Nephron (organoid): ENCODE measurements at regions not wholly inside any gene's neighbourhood (a gene's known extent, or its start where the extent isn't known, plus 50 kb on each side); places are given as distances from the start of the nearest gene placed in this dataset.
"Not testable (repeated sequence)": the region's sequence is repeated elsewhere in the genome, so short reads cannot be mapped to it uniquely, and the experiment has no call there.

ENCODE experiments used
- H3K27ac Mint-ChIP-seq, 3 experiments: 2 replicates each; pipeline ENCODE4 v1.8.0; 2020; ENCODE audit warnings: mixed read lengths in 3 of 3, mild to moderate bottlenecking in 2 of 3, moderate library complexity in 1 of 3
- H3K27me3 Mint-ChIP-seq: 2 replicates; pipeline ENCODE4 v1.8.0; 2021; ENCODE audit warnings: low read depth, mild to moderate bottlenecking, moderate library complexity, mixed read lengths
- H3K36me3 Mint-ChIP-seq: 2 replicates; pipeline ENCODE4 v1.8.0; 2020; ENCODE audit warnings: low read depth, mixed read lengths
- H3K4me1 Mint-ChIP-seq: 2 replicates; pipeline ENCODE4 v1.8.0; 2020; ENCODE audit warnings: mixed read lengths
- H3K4me3 Mint-ChIP-seq, 3 experiments: 2 replicates each; pipeline ENCODE4 v1.8.0; 2020; ENCODE audit warnings: mild to moderate bottlenecking in 3 of 3, mixed read lengths in 3 of 3, moderate library complexity in 2 of 3
- H3K9me3 Mint-ChIP-seq: 2 replicates; pipeline ENCODE4 v1.8.0; 2020; ENCODE audit warnings: mixed read lengths
- TF ChIP-seq, protein P1 (sequence below), 3 experiments: fragments of 200-600 bp; sonication (generic); IDR thresholded peaks; one replicate each; pipeline ENCODE4 v1.5.0; 2021; ENCODE audit warnings: antibody characterized with exemption in 3 of 3; ENCODE audit not compliant: unreplicated experiment in 3 of 3

DNA sequence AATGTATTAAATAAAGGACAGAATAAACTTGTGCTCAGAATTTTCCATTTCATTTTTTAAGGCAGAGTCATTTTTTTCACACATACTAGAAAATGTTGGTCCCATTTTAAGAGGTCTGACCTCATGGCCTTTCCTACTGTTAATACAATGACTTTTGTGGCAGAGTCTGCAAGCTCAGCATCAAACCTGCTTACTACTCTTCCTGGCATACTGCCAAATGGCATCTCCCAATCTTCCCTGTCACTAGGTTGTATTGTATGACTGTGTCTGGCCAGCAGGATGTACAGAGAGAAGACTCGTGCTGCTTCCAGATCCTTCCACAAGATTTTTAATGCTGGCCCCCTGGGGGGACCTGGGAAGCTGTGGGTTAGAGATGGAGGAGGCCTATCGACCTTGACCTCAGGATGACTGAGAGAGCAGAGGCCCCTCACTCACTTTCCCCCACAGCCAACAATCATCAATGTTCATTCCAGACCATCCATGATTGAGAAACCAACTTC lies 64.7 kb downstream of the BARX1 start:
- Mint-ChIP-seq H3K36me3 (no peaks in the 10 kb centered on the region), H3K27ac (no peak overlapping the region), H3K4me3 (no peak overlapping the region), H3K4me1 (no peaks in the 10 kb centered on the region), H3K27me3 (peaks cover 10% of the 10 kb centered on the region), H3K9me3 (peaks cover 27% of the 10 kb centered on the region)
- TF ChIP-seq, protein P1, sequence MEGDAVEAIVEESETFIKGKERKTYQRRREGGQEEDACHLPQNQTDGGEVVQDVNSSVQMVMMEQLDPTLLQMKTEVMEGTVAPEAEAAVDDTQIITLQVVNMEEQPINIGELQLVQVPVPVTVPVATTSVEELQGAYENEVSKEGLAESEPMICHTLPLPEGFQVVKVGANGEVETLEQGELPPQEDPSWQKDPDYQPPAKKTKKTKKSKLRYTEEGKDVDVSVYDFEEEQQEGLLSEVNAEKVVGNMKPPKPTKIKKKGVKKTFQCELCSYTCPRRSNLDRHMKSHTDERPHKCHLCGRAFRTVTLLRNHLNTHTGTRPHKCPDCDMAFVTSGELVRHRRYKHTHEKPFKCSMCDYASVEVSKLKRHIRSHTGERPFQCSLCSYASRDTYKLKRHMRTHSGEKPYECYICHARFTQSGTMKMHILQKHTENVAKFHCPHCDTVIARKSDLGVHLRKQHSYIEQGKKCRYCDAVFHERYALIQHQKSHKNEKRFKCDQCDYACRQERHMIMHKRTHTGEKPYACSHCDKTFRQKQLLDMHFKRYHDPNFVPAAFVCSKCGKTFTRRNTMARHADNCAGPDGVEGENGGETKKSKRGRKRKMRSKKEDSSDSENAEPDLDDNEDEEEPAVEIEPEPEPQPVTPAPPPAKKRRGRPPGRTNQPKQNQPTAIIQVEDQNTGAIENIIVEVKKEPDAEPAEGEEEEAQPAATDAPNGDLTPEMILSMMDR (IDR thresholded peaks at IDR 0.05; ENCODE audit: unreplicated experiment in 3 of 3): no peak

GRCh38 chr9:93886911-93887310 lies 68.2 kb downstream of the BARX1 start:
- Mint-ChIP-seq H3K36me3 (no peaks in the 10 kb centered on the region), H3K27me3 (peaks cover 4% of the 10 kb centered on the region), H3K4me3 (no peak overlapping the region), H3K27ac (no peak overlapping the region), H3K4me1 (no peaks in the 10 kb centered on the region), H3K9me3 (peaks cover 17% of the 10 kb centered on the region)
- TF ChIP-seq, protein P1 (IDR thresholded peaks at IDR 0.05; ENCODE audit: unreplicated experiment in 3 of 3): no peak

GRCh38 chr9:93884808-93885207 lies 70.3 kb downstream of the BARX1 start:
- H3K4me3 Mint-ChIP-seq: no peak overlapping the region
- no peak overlapping the region for H3K27ac Mint-ChIP-seq
- peaks cover 4% of the 10 kb centered on the region for H3K27me3 Mint-ChIP-seq
- TF ChIP-seq, protein P1 (IDR thresholded peaks at IDR 0.05; ENCODE audit: unreplicated experiment in 3 of 3): no peak
- no peaks in the 10 kb centered on the region for H3K4me1 Mint-ChIP-seq
- no peaks in the 10 kb centered on the region for H3K36me3 Mint-ChIP-seq
- H3K9me3 Mint-ChIP-seq: peaks cover 14% of the 10 kb centered on the region

DNA sequence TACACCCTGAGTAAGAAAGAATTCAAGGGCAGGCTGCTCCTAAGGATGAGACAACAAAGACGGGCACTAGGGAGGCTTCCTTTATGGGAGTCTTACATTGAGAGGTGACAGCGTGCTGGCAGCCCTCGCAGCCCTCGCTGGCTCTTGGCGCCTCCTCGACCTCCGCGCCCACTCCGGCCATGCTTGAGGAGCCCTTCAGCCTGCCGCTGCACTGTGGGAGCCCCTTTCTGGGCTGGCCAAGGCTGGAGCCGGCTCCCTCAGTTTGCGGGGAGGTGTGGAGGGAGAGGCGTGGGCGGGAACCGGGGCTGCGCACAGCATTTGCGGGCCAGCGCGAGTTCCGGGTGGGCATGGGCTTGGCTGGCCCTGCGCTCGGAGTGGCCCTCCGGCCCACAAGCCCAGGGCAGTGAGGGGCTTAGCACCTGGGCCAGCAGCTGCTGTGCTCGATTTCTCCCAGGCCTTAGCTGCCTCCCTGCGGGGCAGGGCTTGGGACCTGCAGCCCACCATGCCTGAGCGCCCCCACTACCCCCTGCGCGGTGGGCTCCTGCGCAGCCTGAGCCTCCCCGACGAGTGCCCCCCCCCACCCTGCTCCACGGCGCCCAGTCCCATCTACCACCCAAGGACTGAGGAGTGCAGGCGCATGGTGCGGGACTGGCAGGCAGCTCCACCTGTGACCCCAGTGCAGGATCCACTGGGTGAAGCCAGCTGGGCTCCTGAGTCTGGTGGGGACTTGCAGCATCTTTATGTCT lies 75.3 kb downstream of the BARX1 start:
- H3K9me3 Mint-ChIP-seq: peaks cover 32% of the 10 kb centered on the region

GRCh38 chr9:93875330-93875729 lies 79.8 kb downstream of the BARX1 start:
- peaks cover 45% of the 10 kb centered on the region for H3K9me3 Mint-ChIP-seq
- TF ChIP-seq, protein P1 (IDR thresholded peaks at IDR 0.05; ENCODE audit: unreplicated experiment in 3 of 3): no peak
- peaks cover 5% of the 10 kb centered on the region for H3K27me3 Mint-ChIP-seq
- no peaks in the 10 kb centered on the region for H3K4me1 Mint-ChIP-seq
- no peak overlapping the region for H3K4me3 Mint-ChIP-seq
- peaks cover 8% of the 10 kb centered on the region for H3K36me3 Mint-ChIP-seq
- no peak overlapping the region for H3K27ac Mint-ChIP-seq

More for the DNA sequence above, 75.3 kb downstream of the BARX1 start:
- not testable (repeated sequence) for H3K36me3 Mint-ChIP-seq, H3K4me1 Mint-ChIP-seq, H3K27ac Mint-ChIP-seq, H3K4me3 Mint-ChIP-seq, H3K27me3 Mint-ChIP-seq

DNA sequence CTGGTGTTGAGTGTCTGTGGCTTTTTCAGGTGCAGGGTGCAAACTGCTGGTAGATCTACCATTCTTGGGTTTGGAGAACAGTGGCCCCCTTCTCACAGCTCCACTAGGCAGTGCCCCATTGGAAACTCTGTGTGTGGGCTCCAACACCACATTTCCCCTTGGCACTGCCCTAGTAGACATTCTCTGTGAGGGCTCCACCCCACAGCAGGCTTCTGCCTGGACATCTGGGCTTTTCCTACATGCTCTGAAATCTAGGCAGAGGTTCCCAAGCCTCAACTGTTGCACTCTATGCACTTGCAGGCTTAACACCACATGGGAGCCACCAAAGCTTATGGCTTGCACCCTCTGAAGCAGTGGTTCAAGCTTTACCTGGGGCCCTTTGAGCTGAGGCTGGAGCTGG lies 80.9 kb downstream of the BARX1 start:
- Mint-ChIP-seq H3K36me3 (peaks cover 8% of the 10 kb centered on the region), H3K4me3 (no peak overlapping the region), H3K27me3 (peaks cover 5% of the 10 kb centered on the region), H3K9me3 (peaks cover 45% of the 10 kb centered on the region), H3K27ac (no peak overlapping the region), H3K4me1 (peaks cover 1% of the 10 kb centered on the region)
- TF ChIP-seq, protein P1 (IDR thresholded peaks at IDR 0.05; ENCODE audit: unreplicated experiment in 3 of 3): no peak
